WERI-Rb-1 (cell line): ENCODE measurements at regions not wholly inside any gene's neighbourhood (a gene's known extent, or its start where the extent isn't known, plus 50 kb on each side); places are given as distances from the start of the nearest gene placed in this dataset.

Experiments
- DNase-seq: peaks from one replicate; pipeline ENCODE4 v3.0.0-alpha.2; 2020
- H3K27ac ChIP-seq: fragments of 250-450 bp; sonication (Bioruptor Pico); 2 replicates; pipeline ENCODE4 v1.5.1; 2020; ENCODE audit warnings: mild to moderate bottlenecking, moderate library complexity
- H3K27me3 ChIP-seq: fragments of 250-450 bp; sonication (Bioruptor Pico); 2 replicates; pipeline ENCODE4 v1.5.1; 2021; ENCODE audit warnings: mild to moderate bottlenecking, low read depth, moderate library complexity; ENCODE audit not compliant: insufficient read depth, severe bottlenecking
- H3K36me3 ChIP-seq: fragments of 250-450 bp; sonication (Bioruptor Pico); 2 replicates; pipeline ENCODE4 v1.5.1; 2020; ENCODE audit warnings: mild to moderate bottlenecking, moderate library complexity
- H3K4me3 ChIP-seq: 2 replicates; pipeline ENCODE4 v1.5.1; 2011; ENCODE audit warnings: low read depth, mild to moderate bottlenecking, control low read depth, low read length
- H3K9me3 ChIP-seq: fragments of 250-450 bp; sonication (Bioruptor Pico); 2 replicates; pipeline ENCODE4 v1.5.1; 2021; ENCODE audit warnings: mild to moderate bottlenecking, moderate library complexity; ENCODE audit not compliant: severe bottlenecking
- TF ChIP-seq, protein P1 (sequence below): IDR thresholded peaks from 2 replicates; pipeline ENCODE4 v1.5.1; 2011; ENCODE audit warnings: low read depth, mild to moderate bottlenecking, control low read depth, inconsistent platforms, low read length

- Histone ChIP-seq H3K4me3 (no peak overlapping the region), H3K9me3 (no peaks in the 10 kb centered on the region), H3K36me3 (no peaks in the 10 kb centered on the region), H3K27ac (no peak overlapping the region), H3K27me3 (no peaks in the 10 kb centered on the region)
- TF ChIP-seq, protein P1, sequence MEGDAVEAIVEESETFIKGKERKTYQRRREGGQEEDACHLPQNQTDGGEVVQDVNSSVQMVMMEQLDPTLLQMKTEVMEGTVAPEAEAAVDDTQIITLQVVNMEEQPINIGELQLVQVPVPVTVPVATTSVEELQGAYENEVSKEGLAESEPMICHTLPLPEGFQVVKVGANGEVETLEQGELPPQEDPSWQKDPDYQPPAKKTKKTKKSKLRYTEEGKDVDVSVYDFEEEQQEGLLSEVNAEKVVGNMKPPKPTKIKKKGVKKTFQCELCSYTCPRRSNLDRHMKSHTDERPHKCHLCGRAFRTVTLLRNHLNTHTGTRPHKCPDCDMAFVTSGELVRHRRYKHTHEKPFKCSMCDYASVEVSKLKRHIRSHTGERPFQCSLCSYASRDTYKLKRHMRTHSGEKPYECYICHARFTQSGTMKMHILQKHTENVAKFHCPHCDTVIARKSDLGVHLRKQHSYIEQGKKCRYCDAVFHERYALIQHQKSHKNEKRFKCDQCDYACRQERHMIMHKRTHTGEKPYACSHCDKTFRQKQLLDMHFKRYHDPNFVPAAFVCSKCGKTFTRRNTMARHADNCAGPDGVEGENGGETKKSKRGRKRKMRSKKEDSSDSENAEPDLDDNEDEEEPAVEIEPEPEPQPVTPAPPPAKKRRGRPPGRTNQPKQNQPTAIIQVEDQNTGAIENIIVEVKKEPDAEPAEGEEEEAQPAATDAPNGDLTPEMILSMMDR = no peak
- no peak for DNase-seq
These were observed 371.0 kb downstream of the TENT5A start for GRCh38 chr6:81381382-81381916.

- no peak for DNase-seq
These were observed 371.7 kb downstream of the TENT5A start for GRCh38 chr6:81380718-81381338.

DNA sequence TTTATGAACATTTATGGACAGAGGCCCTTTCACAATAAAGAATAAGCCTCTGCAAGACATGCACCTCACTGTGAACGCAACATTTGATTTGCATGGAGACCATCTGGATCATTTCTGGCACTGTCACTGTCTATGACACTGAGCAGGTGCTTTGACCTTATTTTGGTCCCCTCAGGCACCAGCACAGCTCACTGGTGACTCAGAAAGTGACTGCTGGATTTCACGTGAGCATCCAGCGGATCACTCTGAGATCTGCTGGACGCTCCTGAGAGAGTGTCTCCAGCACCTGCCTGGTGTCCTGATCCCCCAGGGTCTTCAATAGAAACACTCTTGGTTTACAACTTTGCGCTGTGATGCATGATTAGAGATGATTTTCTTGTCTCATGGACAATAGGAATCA, 375.7 kb downstream of the TENT5A start:
- Histone ChIP-seq H3K9me3 (no peaks in the 10 kb centered on the region), H3K4me3 (no peak overlapping the region), H3K27me3 (no peaks in the 10 kb centered on the region), H3K36me3 (no peaks in the 10 kb centered on the region), H3K27ac (no peak overlapping the region)
- TF ChIP-seq, protein P1 = no peak
- no peak for DNase-seq

More at GRCh38 chr6:81380718-81381338, 371.7 kb downstream of the TENT5A start:
- Histone ChIP-seq H3K4me3 (no peak overlapping the region), H3K9me3 (no peaks in the 10 kb centered on the region), H3K27me3 (no peaks in the 10 kb centered on the region), H3K36me3 (no peaks in the 10 kb centered on the region), H3K27ac (no peak overlapping the region)
- TF ChIP-seq, protein P1 = no peak

DNA sequence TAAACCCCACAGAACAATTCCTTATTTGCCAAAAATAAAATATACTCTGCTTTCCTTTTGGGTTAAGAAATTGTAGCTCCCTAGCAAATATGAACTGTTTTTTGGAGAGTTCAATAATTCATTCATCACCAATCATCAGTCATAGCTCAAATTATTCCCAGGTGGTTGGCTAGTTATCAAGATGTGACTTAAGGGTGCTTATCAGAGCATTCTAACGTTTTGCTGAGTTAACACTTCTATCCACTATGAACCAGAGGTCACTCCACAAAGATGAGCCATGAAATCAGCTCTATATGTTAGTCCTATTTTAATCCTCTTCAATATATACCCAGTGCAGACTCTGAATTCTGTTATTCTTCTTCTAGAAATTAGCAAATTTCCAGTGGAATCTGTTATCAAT, 379.1 kb downstream of the TENT5A start:
- Histone ChIP-seq H3K9me3 (no peaks in the 10 kb centered on the region), H3K4me3 (no peak overlapping the region), H3K27ac (no peak overlapping the region), H3K27me3 (no peaks in the 10 kb centered on the region), H3K36me3 (no peaks in the 10 kb centered on the region)
- TF ChIP-seq, protein P1 = no peak
- DNase-seq = no peak

DNA sequence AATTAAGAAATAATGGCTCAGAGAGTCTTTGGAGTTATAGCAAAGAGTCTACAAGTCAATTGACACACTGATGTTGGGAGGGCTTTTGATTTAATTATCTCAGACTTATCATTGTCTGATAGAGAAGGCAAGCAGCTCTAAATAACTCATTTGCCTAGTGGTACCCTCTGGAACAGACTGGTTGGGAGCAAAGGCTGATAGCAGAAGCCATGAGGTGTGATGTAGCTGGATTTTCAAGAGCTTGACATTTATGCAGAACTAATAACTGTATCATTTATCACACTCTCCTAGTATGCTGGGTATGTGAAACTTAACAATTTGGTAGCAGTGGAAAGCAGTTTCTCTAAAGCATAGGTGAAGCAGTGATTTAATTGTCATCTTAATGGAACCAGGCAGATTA, 380.6 kb downstream of the TENT5A start:
- no peaks in the 10 kb centered on the region for H3K36me3 ChIP-seq
- H3K9me3 ChIP-seq = no peaks in the 10 kb centered on the region

More for the DNA sequence above, 380.6 kb downstream of the TENT5A start:
- TF ChIP-seq, protein P1 = no peak
- Histone ChIP-seq H3K27me3 (no peaks in the 10 kb centered on the region), H3K4me3 (no peak overlapping the region), H3K27ac (no peak overlapping the region)
- no peak for DNase-seq
